HEK293T (cell line): ENCODE measurements at regions not wholly inside any gene's neighbourhood (a gene's known extent, or its start where the extent isn't known, plus 50 kb on each side); places are given as distances from the start of the nearest gene placed in this dataset.

ENCODE experiments used
- CTCF ChIA-PET: fragments of 350-600 bp; formaldehyde crosslinking; extraction: SDS; loops from one replicate; lab custom pipeline; 2021; ENCODE audit warnings: antibody characterized with exemption, inconsistent platforms; lab: Yijun Ruan, JAX
- POLR2A ChIA-PET: fragments of 350-600 bp; formaldehyde crosslinking; extraction: SDS; loops from one replicate; lab custom pipeline; 2020; ENCODE audit warnings: antibody characterized with exemption, inconsistent platforms; lab: Yijun Ruan, JAX
- DNase-seq: peaks from one replicate; pipeline ENCODE4 v3.0.0; 2012; ENCODE audit warnings: mixed read lengths; ENCODE audit errors: extremely low spot score
- ARNT ChIP-seq: fragments of 450-650 bp; IDR thresholded peaks from 2 replicates; pipeline ENCODE4 v1.6.1; 2017; ENCODE audit warnings: mild to moderate bottlenecking
- BHLHE40 ChIP-seq: fragments of 450-650 bp; IDR thresholded peaks from 2 replicates; pipeline ENCODE4 v1.6.1; 2016; ENCODE audit warnings: mild to moderate bottlenecking, moderate library complexity, borderline replicate concordance
- CTBP1 ChIP-seq: fragments of 450-650 bp; IDR thresholded peaks from 2 replicates; pipeline ENCODE4 v1.6.1; 2016; ENCODE audit warnings: borderline replicate concordance
- ELF4 ChIP-seq: fragments of 450-650 bp; IDR thresholded peaks from 2 replicates; pipeline ENCODE4 v1.6.1; 2017; ENCODE audit warnings: antibody characterized with exemption
- FOXA1 ChIP-seq: fragments of 450-650 bp; IDR thresholded peaks from 2 replicates; pipeline ENCODE4 v1.6.1; 2016; ENCODE audit warnings: mild to moderate bottlenecking
- FOXK2 ChIP-seq: fragments of 450-650 bp; IDR thresholded peaks from 2 replicates; pipeline ENCODE4 v1.6.1; 2016; ENCODE audit warnings: mild to moderate bottlenecking
- FOXM1 ChIP-seq: fragments of 450-650 bp; IDR thresholded peaks from 2 replicates; pipeline ENCODE4 v1.6.1; 2017; ENCODE audit warnings: mild to moderate bottlenecking, borderline replicate concordance
- HDGF ChIP-seq: fragments of 450-650 bp; IDR thresholded peaks from 2 replicates; pipeline ENCODE4 v1.6.1; 2017; ENCODE audit warnings: antibody characterized with exemption, borderline replicate concordance
- L3MBTL2 ChIP-seq: fragments of 450-650 bp; conservative IDR thresholded peaks from 2 replicates; pipeline ENCODE4 v1.6.1; 2016; ENCODE audit warnings: mild to moderate bottlenecking
- LEF1 ChIP-seq: fragments of 450-650 bp; IDR thresholded peaks from 2 replicates; pipeline ENCODE4 v1.6.1; 2017; ENCODE audit warnings: mild to moderate bottlenecking, borderline replicate concordance
- NFRKB ChIP-seq: fragments of 450-650 bp; IDR thresholded peaks from 2 replicates; pipeline ENCODE4 v1.6.1; 2016; ENCODE audit warnings: mild to moderate bottlenecking, moderate library complexity
- PKNOX1 ChIP-seq: fragments of 450-650 bp; IDR thresholded peaks from 2 replicates; pipeline ENCODE4 v1.6.1; 2016
- SP1 ChIP-seq: fragments of 450-650 bp; IDR thresholded peaks from 2 replicates; pipeline ENCODE4 v1.6.1; 2017
- SUZ12 ChIP-seq: fragments of 450-650 bp; IDR thresholded peaks from 2 replicates; pipeline ENCODE4 v1.6.1; 2016; ENCODE audit warnings: mild to moderate bottlenecking
- TARDBP ChIP-seq: fragments of 450-650 bp; IDR thresholded peaks from 2 replicates; pipeline ENCODE4 v1.6.1; 2016
- ZNF384 ChIP-seq: fragments of 450-650 bp; IDR thresholded peaks from 2 replicates; pipeline ENCODE4 v1.6.1; 2016

- DNase-seq: no peak
- CTCF ChIA-PET: no interaction called here
- POLR2A ChIA-PET: no interaction called here
- TF ChIP-seq PKNOX1 (no peak), FOXA1 (no peak), CTBP1 (no peak), SP1 (no peak), NFRKB (no peak), ZNF384 (no peak), LEF1 (no peak), TARDBP (no peak), BHLHE40 (no peak), FOXK2 (no peak), ARNT (no peak), FOXM1 (no peak), L3MBTL2 (no peak), SUZ12 (no peak), ELF4 (no peak), HDGF (no peak)
These were observed 476.9 kb upstream of the PRICKLE1 start for GRCh38 chr12:43066471-43066870.

- ChIA-PET CTCF (no interaction called here), POLR2A (no interaction called here)
- TF ChIP-seq ZNF384 (no peak), LEF1 (no peak), L3MBTL2 (no peak), TARDBP (no peak)
- no peak for DNase-seq
These were observed 474.1 kb upstream of the PRICKLE1 start for GRCh38 chr12:43063650-43064049.

GRCh38 chr12:43062201-43062895, 472.8 kb upstream of the PRICKLE1 start:
- DNase-seq: no peak
- ChIA-PET CTCF (no interaction called here), POLR2A (no interaction called here)

GRCh38 chr12:43060742-43061141, 471.2 kb upstream of the PRICKLE1 start:
- ChIA-PET POLR2A (no interaction called here), CTCF (no interaction called here)
- TF ChIP-seq SP1 (no peak), ARNT (no peak), HDGF (no peak), TARDBP (no peak), FOXA1 (no peak), LEF1 (no peak), L3MBTL2 (no peak), PKNOX1 (no peak), ZNF384 (no peak), SUZ12 (no peak), ELF4 (no peak)

More at GRCh38 chr12:43062201-43062895, 472.8 kb upstream of the PRICKLE1 start:
- no peak for TF ChIP-seq ZNF384
- no peak for TF ChIP-seq SP1
- no peak for TF ChIP-seq NFRKB
- TF ChIP-seq HDGF: no peak
- no peak for TF ChIP-seq TARDBP
- no peak for TF ChIP-seq FOXK2
- no peak for TF ChIP-seq ARNT
- TF ChIP-seq LEF1: no peak
- TF ChIP-seq CTBP1: no peak
- TF ChIP-seq SUZ12: no peak
- no peak for TF ChIP-seq ELF4
- no peak for TF ChIP-seq PKNOX1
- no peak for TF ChIP-seq FOXM1
- no peak for TF ChIP-seq BHLHE40
- no peak for TF ChIP-seq L3MBTL2
- no peak for TF ChIP-seq FOXA1

GRCh38 chr12:43058616-43059015, 469.1 kb upstream of the PRICKLE1 start:
- DNase-seq: no peak
- POLR2A ChIA-PET: no interaction called here
- TF ChIP-seq SUZ12: no peak
- TF ChIP-seq CTBP1: no peak
- TF ChIP-seq TARDBP: no peak
- no peak for TF ChIP-seq L3MBTL2
- no peak for TF ChIP-seq PKNOX1
- TF ChIP-seq HDGF: no peak
- TF ChIP-seq NFRKB: no peak
- no peak for TF ChIP-seq FOXM1
- TF ChIP-seq SP1: no peak
- no peak for TF ChIP-seq LEF1
- TF ChIP-seq FOXK2: no peak
- no peak for TF ChIP-seq BHLHE40
- TF ChIP-seq FOXA1: no peak
- no peak for TF ChIP-seq ZNF384
- no peak for TF ChIP-seq ELF4
- no peak for TF ChIP-seq ARNT
- CTCF ChIA-PET: no interaction called here

More at GRCh38 chr12:43060742-43061141, 471.2 kb upstream of the PRICKLE1 start:
- no peak for DNase-seq
